Uterus (tissue), 3 donors: ENCODE measurements at regions not wholly inside any gene's neighbourhood (a gene's known extent, or its start where the extent isn't known, plus 50 kb on each side); places are given as distances from the start of the nearest gene placed in this dataset.

Experiments
- DNase-seq, 2 donors: peaks; one replicate each; pipeline ENCODE4 v3.0.0-alpha.2; 2019 to 2020
- H3K27ac ChIP-seq, 2 donors: fragments of 200-600 bp; sonication (generic); 1 replicate in 1 of 2; 2 replicates in 1 of 2; pipeline ENCODE4 v1.5.1; 2016 to 2018
- H3K27me3 ChIP-seq, 2 donors: fragments of 200-600 bp; sonication (generic); one replicate each; pipeline ENCODE4 v1.5.1; 2018 to 2019; ENCODE audit warnings: control low read depth in 1 of 2
- H3K36me3 ChIP-seq, 2 donors: fragments of 200-600 bp; sonication (generic); one replicate each; pipeline ENCODE4 v1.5.1; 2019; ENCODE audit warnings: control low read depth in 1 of 2
- H3K4me1 ChIP-seq, 2 donors: fragments of 200-600 bp; sonication (generic); one replicate each; pipeline ENCODE4 v1.5.1; 2018 to 2019; ENCODE audit warnings: control low read depth in 1 of 2
- H3K4me3 ChIP-seq, 2 donors: fragments of 200-600 bp; sonication (generic); 1 replicate in 1 of 2; 2 replicates in 1 of 2; pipeline ENCODE4 v1.5.1; 2018 to 2019; ENCODE audit warnings: mild to moderate bottlenecking in 1 of 2
- H3K9me3 ChIP-seq, 2 donors: fragments of 200-600 bp; sonication (generic); one replicate each; pipeline ENCODE4 v1.5.1; 2019; ENCODE audit warnings: control low read depth in 1 of 2
- POLR2A ChIP-seq, 2 donors: fragments of 450-650 bp; IDR thresholded peaks; one replicate each; pipeline ENCODE4 v1.6.1; 2016; ENCODE audit warnings: antibody characterized with exemption in 2 of 2, mild to moderate bottlenecking in 1 of 2, moderate library complexity in 1 of 2
- intact Hi-C: fragments of 100-400 bp; cut with DNase I; formaldehyde crosslinking; loops from one replicate; pipeline ENCODE4 v1.15.1; 2023; ENCODE audit warnings: low total_unique reads
- TF ChIP-seq, protein P1 (sequence below), 4 experiments: fragments of 200-600 bp in 2 of 4; fragments of 450-650 bp in 2 of 4; sonication (generic) in 2 of 4; IDR thresholded peaks; one replicate each; pipeline ENCODE4 v1.5.1; 2016 to 2019; ENCODE audit warnings: antibody characterized with exemption in 4 of 4, mild to moderate bottlenecking in 2 of 4, moderate library complexity in 1 of 4
- donor health status: DM: yes; HTN: yes; CAD: no.

DNA sequence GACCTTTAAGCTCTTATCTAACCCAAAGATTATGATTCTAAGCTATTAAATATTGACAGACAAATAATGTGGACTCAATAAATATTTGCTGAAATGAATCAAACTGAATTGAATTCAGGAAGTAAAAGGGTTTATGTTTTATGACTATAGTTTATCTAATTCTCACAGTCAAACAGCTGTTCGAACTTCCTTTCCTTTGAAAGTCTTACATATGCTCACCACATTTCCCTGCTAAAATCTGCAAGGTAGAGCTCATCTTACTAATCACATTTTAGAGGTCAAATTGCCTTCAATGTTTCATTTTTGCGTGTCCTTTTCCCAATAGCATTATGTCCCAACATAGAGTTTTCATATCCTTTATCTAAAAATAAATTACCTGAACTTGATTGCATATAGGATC is 154.9 kb upstream of the PPP1R3A start:
- Histone ChIP-seq H3K27me3 (no peaks in the 10 kb centered on the region), H3K4me3 (no peak overlapping the region), H3K36me3 (no peaks in the 10 kb centered on the region), H3K4me1 (no peaks in the 10 kb centered on the region), H3K27ac (no peak overlapping the region), H3K9me3 (no peaks in the 10 kb centered on the region)
- intact Hi-C loops: loop anchor here (10.0 kb wide), 1 partner anchor 1631 kb away; no protein-coding TSS in a partner anchor
- no peak for TF ChIP-seq POLR2A (IDR thresholded peaks at IDR 0.05)
- TF ChIP-seq, protein P1, sequence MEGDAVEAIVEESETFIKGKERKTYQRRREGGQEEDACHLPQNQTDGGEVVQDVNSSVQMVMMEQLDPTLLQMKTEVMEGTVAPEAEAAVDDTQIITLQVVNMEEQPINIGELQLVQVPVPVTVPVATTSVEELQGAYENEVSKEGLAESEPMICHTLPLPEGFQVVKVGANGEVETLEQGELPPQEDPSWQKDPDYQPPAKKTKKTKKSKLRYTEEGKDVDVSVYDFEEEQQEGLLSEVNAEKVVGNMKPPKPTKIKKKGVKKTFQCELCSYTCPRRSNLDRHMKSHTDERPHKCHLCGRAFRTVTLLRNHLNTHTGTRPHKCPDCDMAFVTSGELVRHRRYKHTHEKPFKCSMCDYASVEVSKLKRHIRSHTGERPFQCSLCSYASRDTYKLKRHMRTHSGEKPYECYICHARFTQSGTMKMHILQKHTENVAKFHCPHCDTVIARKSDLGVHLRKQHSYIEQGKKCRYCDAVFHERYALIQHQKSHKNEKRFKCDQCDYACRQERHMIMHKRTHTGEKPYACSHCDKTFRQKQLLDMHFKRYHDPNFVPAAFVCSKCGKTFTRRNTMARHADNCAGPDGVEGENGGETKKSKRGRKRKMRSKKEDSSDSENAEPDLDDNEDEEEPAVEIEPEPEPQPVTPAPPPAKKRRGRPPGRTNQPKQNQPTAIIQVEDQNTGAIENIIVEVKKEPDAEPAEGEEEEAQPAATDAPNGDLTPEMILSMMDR (IDR thresholded peaks at IDR 0.05): no peak
- no peak for DNase-seq

DNA sequence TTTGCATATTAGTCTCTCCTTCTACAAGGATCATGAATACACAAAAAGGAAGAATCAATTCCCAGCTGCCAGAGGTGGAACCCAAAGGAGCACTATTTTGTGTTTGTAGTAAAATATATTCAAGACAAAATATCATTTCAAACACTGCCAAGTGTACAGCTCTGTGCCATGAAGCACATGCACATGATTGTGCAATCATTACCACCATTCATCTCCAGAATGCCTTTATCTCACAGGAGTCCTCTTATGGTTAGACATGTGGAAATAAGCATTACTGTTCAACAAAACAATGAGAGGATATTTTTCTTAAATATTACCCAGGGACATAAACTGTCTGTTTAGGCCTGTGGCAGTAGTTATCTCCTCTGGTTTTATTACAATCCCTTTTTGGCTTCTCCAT is 151.4 kb upstream of the PPP1R3A start:
- H3K9me3 ChIP-seq: no peaks in the 10 kb centered on the region
- intact Hi-C loops: loop anchor here (10.0 kb wide), 1 partner anchor 1635 kb away; no protein-coding TSS in a partner anchor
- TF ChIP-seq POLR2A (IDR thresholded peaks at IDR 0.05): no peak
- TF ChIP-seq, protein P1 (IDR thresholded peaks at IDR 0.05): no peak
- H3K4me3 ChIP-seq: no peak overlapping the region
- H3K4me1 ChIP-seq: no peaks in the 10 kb centered on the region
- no peak overlapping the region for H3K27ac ChIP-seq
- no peaks in the 10 kb centered on the region for H3K36me3 ChIP-seq
- no peaks in the 10 kb centered on the region for H3K27me3 ChIP-seq
- DNase-seq: no peak

DNA sequence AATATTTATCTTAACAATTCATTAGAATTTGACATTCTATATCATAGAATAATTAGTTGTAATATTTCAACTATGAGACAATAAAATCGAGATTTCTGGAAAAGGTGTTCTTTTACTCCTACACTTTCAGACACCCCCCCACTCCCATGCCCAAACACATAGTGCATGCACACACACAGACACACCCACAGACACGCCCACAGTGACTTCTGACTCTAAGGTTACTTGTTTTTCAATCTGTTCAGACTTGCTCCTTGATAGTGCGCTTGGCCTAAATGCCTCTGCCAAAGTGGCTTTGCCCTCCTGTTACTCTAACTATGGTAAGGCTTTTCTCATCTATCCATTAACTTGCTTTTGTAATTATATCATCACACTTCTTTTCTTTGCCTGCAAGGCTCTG is 144.0 kb upstream of the PPP1R3A start:
- no peaks in the 10 kb centered on the region for H3K4me1 ChIP-seq
- H3K27ac ChIP-seq: no peak overlapping the region
- no peak for TF ChIP-seq POLR2A (IDR thresholded peaks at IDR 0.05)
- TF ChIP-seq, protein P1 (IDR thresholded peaks at IDR 0.05): no peak
- no peaks in the 10 kb centered on the region for H3K36me3 ChIP-seq
- intact Hi-C loops: no loop called here
- no peaks in the 10 kb centered on the region for H3K9me3 ChIP-seq
- DNase-seq: no peak
- H3K4me3 ChIP-seq: no peak overlapping the region
- no peaks in the 10 kb centered on the region for H3K27me3 ChIP-seq

DNA sequence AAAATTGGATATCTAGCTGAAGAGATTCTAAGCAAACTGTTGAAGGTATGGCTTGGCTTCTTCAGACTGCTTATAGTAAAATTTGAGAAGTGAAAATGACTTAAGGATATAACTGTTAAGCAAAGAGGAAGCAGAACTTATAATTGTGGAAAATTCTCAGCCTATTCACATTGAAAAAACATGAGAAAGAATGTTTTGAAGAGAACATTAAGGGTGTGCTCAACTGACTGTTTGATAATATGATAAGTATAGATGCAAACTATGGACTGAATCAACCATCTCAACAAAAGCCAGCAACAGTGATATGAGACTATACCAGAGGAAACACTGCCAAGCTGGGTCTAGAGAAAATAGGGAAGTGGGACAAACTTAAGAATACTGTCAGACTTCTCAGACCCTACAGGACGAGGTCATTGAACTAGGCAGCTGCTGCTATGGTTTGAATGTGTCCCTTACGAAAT is 133.1 kb upstream of the PPP1R3A start:
- no peak overlapping the region for H3K4me3 ChIP-seq
- no peaks in the 10 kb centered on the region for H3K27me3 ChIP-seq
- H3K27ac ChIP-seq: no peak overlapping the region
- H3K36me3 ChIP-seq: no peaks in the 10 kb centered on the region
- no peaks in the 10 kb centered on the region for H3K4me1 ChIP-seq
- intact Hi-C loops: no loop called here
- no peak for DNase-seq
- TF ChIP-seq POLR2A (IDR thresholded peaks at IDR 0.05): no peak
- no peaks in the 10 kb centered on the region for H3K9me3 ChIP-seq

DNA sequence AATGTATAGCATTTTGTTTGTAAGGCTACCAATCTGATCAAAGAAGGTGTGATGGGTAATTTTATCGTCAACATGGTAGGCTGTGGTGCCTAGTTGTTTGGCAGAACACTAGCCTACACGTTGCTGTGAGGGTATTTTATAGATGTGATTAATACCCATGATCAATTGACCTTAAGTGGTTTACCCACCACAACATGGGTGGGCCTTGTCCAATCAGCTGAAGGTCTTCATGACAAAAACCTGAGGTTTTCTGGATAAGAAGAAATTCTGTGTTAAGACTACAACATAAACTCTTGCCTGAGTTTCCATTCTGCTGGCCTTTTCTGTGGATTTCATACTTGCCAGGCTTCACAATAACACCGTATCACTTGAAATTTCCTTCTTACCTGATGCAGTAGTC is 131.8 kb upstream of the PPP1R3A start:
- TF ChIP-seq, protein P1 (IDR thresholded peaks at IDR 0.05): no peak
- no peak for TF ChIP-seq POLR2A (IDR thresholded peaks at IDR 0.05)
- no peaks in the 10 kb centered on the region for H3K4me1 ChIP-seq

More for the DNA sequence above, 131.8 kb upstream of the PPP1R3A start:
- intact Hi-C loops: no loop called here
- no peaks in the 10 kb centered on the region for H3K27me3 ChIP-seq
- no peak for DNase-seq
- no peak overlapping the region for H3K4me3 ChIP-seq
- H3K36me3 ChIP-seq: no peaks in the 10 kb centered on the region
- H3K9me3 ChIP-seq: no peaks in the 10 kb centered on the region
- H3K27ac ChIP-seq: no peak overlapping the region
